Upper lobe of right lung (tissue), 1 donor: ENCODE measurements at regions not wholly inside any gene's neighbourhood (a gene's known extent, or its start where the extent isn't known, plus 50 kb on each side); places are given as distances from the start of the nearest gene placed in this dataset.
"Not testable (repeated sequence)": the region's sequence is repeated elsewhere in the genome, so short reads cannot be mapped to it uniquely, and the experiment has no call there.

ENCODE experiments used
- ATAC-seq: fragments of 200-7000 bp; cut with Tn5 transposase; one replicate; pipeline ENCODE4 v1.9.1; 2020; ENCODE audit warnings: mild to moderate bottlenecking, moderate library complexity
- DNase-seq: peaks from one replicate; pipeline ENCODE4 v3.0.0-alpha.2; 2020
- H3K27ac ChIP-seq: fragments of 200-600 bp; one replicate; pipeline ENCODE4 v1.8.0; 2022
- H3K27me3 ChIP-seq: fragments of 200-600 bp; one replicate; pipeline ENCODE4 v1.8.0; 2022; ENCODE audit warnings: mild to moderate bottlenecking
- H3K36me3 ChIP-seq: fragments of 200-600 bp; one replicate; pipeline ENCODE4 v1.8.0; 2022
- H3K4me1 ChIP-seq: fragments of 200-600 bp; one replicate; pipeline ENCODE4 v1.8.0; 2022
- H3K4me3 ChIP-seq: fragments of 200-600 bp; one replicate; pipeline ENCODE4 v1.8.0; 2022; ENCODE audit warnings: mild to moderate bottlenecking
- H3K9me3 ChIP-seq: fragments of 200-600 bp; one replicate; pipeline ENCODE4 v1.8.0; 2022
- CTCF ChIP-seq: fragments of 200-600 bp; IDR thresholded peaks from one replicate; pipeline ENCODE4 v1.8.0; 2022; ENCODE audit warnings: antibody characterized with exemption
- intact Hi-C: fragments of 100-400 bp; cut with DNase I; formaldehyde crosslinking; loops from one replicate; pipeline ENCODE4 v1.11.0; 2022
- donor health status: DM: no; HTN: yes; CAD: no; lungs with severe emphysema.

- H3K9me3 ChIP-seq, intact Hi-C loops, H3K27me3 ChIP-seq, H3K27ac ChIP-seq, DNase-seq, ATAC-seq, H3K4me3 ChIP-seq, H3K36me3 ChIP-seq, H3K4me1 ChIP-seq: not testable (repeated sequence)
Measured at GRCh38 chr21:31819692-31820091, 53.1 kb upstream of the HUNK start.

GRCh38 chr21:31814356-31814755 lies 58.5 kb upstream of the HUNK start:
- H3K36me3 ChIP-seq, intact Hi-C loops, H3K9me3 ChIP-seq, H3K4me1 ChIP-seq, H3K27ac ChIP-seq, ATAC-seq, H3K27me3 ChIP-seq, H3K4me3 ChIP-seq, DNase-seq: not testable (repeated sequence)

GRCh38 chr21:31813862-31814261 lies 59.0 kb upstream of the HUNK start:
- no peak overlapping the region for H3K27ac ChIP-seq
- DNase-seq (no peak), ATAC-seq (no peak)

GRCh38 chr21:31804008-31804394 lies 68.8 kb upstream of the HUNK start:
- intact Hi-C loops: no loop called here
- Histone ChIP-seq H3K36me3 (no peaks in the 10 kb centered on the region), H3K27ac (peak overlapping the region; percentile 75), H3K9me3 (no peaks in the 10 kb centered on the region), H3K4me1 (no peaks in the 10 kb centered on the region), H3K27me3 (no peaks in the 10 kb centered on the region), H3K4me3 (no peak overlapping the region)
- DNase-seq (no peak), ATAC-seq (no peak)
- TF ChIP-seq CTCF: no peak

More at GRCh38 chr21:31813862-31814261, 59.0 kb upstream of the HUNK start:
- H3K4me3 ChIP-seq: no peak overlapping the region
- H3K9me3 ChIP-seq: no peaks in the 10 kb centered on the region
- intact Hi-C loops: no loop called here
- no peaks in the 10 kb centered on the region for H3K36me3 ChIP-seq
- H3K27me3 ChIP-seq: no peaks in the 10 kb centered on the region
- H3K4me1 ChIP-seq: no peaks in the 10 kb centered on the region
- no peak for TF ChIP-seq CTCF

- no peak for TF ChIP-seq CTCF
- peak; percentile 91 for ATAC-seq
- H3K9me3 ChIP-seq: no peaks in the 10 kb centered on the region
- H3K36me3 ChIP-seq: no peaks in the 10 kb centered on the region
- peak overlapping the region; percentile 75 for H3K27ac ChIP-seq
- no peak overlapping the region for H3K4me3 ChIP-seq
- H3K4me1 ChIP-seq: no peaks in the 10 kb centered on the region
- DNase-seq: no peak
- no peaks in the 10 kb centered on the region for H3K27me3 ChIP-seq
- intact Hi-C loops: no loop called here
Measured at GRCh38 chr21:31803039-31804007, 69.5 kb upstream of the HUNK start.

GRCh38 chr21:31802331-31802730 lies 70.4 kb upstream of the SCAF4 start:
- TF ChIP-seq CTCF: no peak
- ATAC-seq (no peak), DNase-seq (no peak)
- no peak overlapping the region for H3K27ac ChIP-seq
- no peaks in the 10 kb centered on the region for H3K9me3 ChIP-seq
- intact Hi-C loops: no loop called here
- H3K4me3 ChIP-seq: no peak overlapping the region
- no peaks in the 10 kb centered on the region for H3K27me3 ChIP-seq
- H3K36me3 ChIP-seq: no peaks in the 10 kb centered on the region
- H3K4me1 ChIP-seq: no peaks in the 10 kb centered on the region
